Ovary (tissue), 7 donors: ENCODE measurements at regions not wholly inside any gene's neighbourhood (a gene's known extent, or its start where the extent isn't known, plus 50 kb on each side); places are given as distances from the start of the nearest gene placed in this dataset.

ENCODE experiments used
- DNase-seq, 5 donors: peaks; one replicate each; pipeline ENCODE4 v3.0.0-alpha.2; 2019 to 2020
- H3K27ac ChIP-seq, 2 donors: fragments of 200-600 bp; one replicate each; pipeline versions ENCODE4 v1.5.1 to v1.8.0; 2019 to 2022
- H3K27me3 ChIP-seq: fragments of 200-600 bp; one replicate; pipeline ENCODE4 v1.8.0; 2022
- H3K36me3 ChIP-seq: fragments of 200-600 bp; sonication (generic); one replicate; pipeline ENCODE4 v1.5.1; 2019
- H3K4me1 ChIP-seq: one replicate; pipeline ENCODE4 v1.8.1; 2013; ENCODE audit warnings: mild to moderate bottlenecking, moderate library complexity; ENCODE audit not compliant: insufficient read depth
- H3K4me3 ChIP-seq: fragments of 200-600 bp; sonication (generic); one replicate; pipeline ENCODE4 v1.5.1; 2017
- H3K9me3 ChIP-seq, 2 donors: fragments of 200-600 bp in 1 of 2; sonication (generic) in 1 of 2; one replicate each; pipeline versions ENCODE4 v1.5.1 to v1.8.1; 2013 to 2019; ENCODE audit warnings: mild to moderate bottlenecking in 1 of 2, moderate library complexity in 1 of 2
- CTCF ChIP-seq, 3 donors: fragments of 450-650 bp in 2 of 3; fragments of 200-600 bp in 1 of 3; IDR thresholded peaks; one replicate each; pipeline versions ENCODE4 v1.5.1 to v1.8.0; 2016 to 2022; ENCODE audit warnings: antibody characterized with exemption in 3 of 3, mild to moderate bottlenecking in 1 of 3
- EP300 ChIP-seq: sonication (generic); formaldehyde crosslinking; IDR thresholded peaks from one replicate; pipeline ENCODE4 v1.6.1; 2017; ENCODE audit warnings: antibody characterized with exemption
- POLR2A ChIP-seq: fragments of 450-650 bp; IDR thresholded peaks from one replicate; pipeline ENCODE4 v1.6.1; 2017; ENCODE audit warnings: antibody characterized with exemption, mild to moderate bottlenecking, moderate library complexity
- WGBS, 3 donors: extraction: QIAGEN DNeasy Blood & Tissue Kit in 1 of 3; methylation state at CpG; one replicate each; pipeline versions ENCODE4 v1.1.5 to v1.1.7; 2013 to 2017; 5-methylcytosine and 5-hydroxymethylcytosine counted together
- intact Hi-C, 4 donors: fragments of 100-400 bp; cut with DNase I; formaldehyde crosslinking; loops; one replicate each; pipeline versions ENCODE4 v1.11.0 to v1.15.1; 2022 to 2023
- donor health status: DM: no; HTN: no; CAD: no; lungs with moderate emphysema.
- donor health status: DM: no; HTN: no; CAD: no.
- donor health status: Bipolar disorder and iron deficiency.
- donor health status: DM: no; HTN: no; CAD: no.
- donor health status: DM: yes; HTN: yes; CAD: no.

- intact Hi-C loops, result no loop called here
- H3K9me3 ChIP-seq, result no peaks in the 10 kb centered on the region
- no peak for DNase-seq
- no peaks in the 10 kb centered on the region for H3K27me3 ChIP-seq
- no peaks in the 10 kb centered on the region for H3K36me3 ChIP-seq
- H3K4me3 ChIP-seq, result no peak overlapping the region
- no peak overlapping the region for H3K27ac ChIP-seq
- no peaks in the 10 kb centered on the region for H3K4me1 ChIP-seq
- TF ChIP-seq CTCF (IDR thresholded peaks at IDR 0.05), result no peak
- no peak for TF ChIP-seq EP300
- TF ChIP-seq POLR2A, result no peak
- WGBS, 3 donors, result 93 to 95% (median 94%) methylated on average over 6 of the region's 6 CpGs
Measured at GRCh38 chr5:98158440-98158839, 615.0 kb upstream of the RGMB start.

- H3K27me3 ChIP-seq, result peaks cover 3% of the 10 kb centered on the region
- no peak overlapping the region for H3K4me3 ChIP-seq
- H3K27ac ChIP-seq, result no peak overlapping the region
- no peaks in the 10 kb centered on the region for H3K36me3 ChIP-seq
- DNase-seq, result no peak
- WGBS, 3 donors, result 63 to 73% (median 71%) methylated on average over 4 of the region's 4 CpGs
- intact Hi-C loops, result no loop called here
- TF ChIP-seq CTCF (IDR thresholded peaks at IDR 0.05), result no peak
- TF ChIP-seq POLR2A, result no peak
- no peak for TF ChIP-seq EP300
- H3K4me1 ChIP-seq, result no peaks in the 10 kb centered on the region
- H3K9me3 ChIP-seq, result no peaks in the 10 kb centered on the region
Measured at GRCh38 chr5:98163796-98164493, 609.5 kb upstream of the RGMB start.

GRCh38 chr5:98168871-98169270 is 604.6 kb upstream of the RGMB start:
- intact Hi-C loops, result no loop called here
- 59 to 74% (median 71%) methylated on average over 2 of the region's 2 CpGs for WGBS, 3 donors
- TF ChIP-seq EP300, result no peak
- no peak for TF ChIP-seq CTCF (IDR thresholded peaks at IDR 0.05)
- TF ChIP-seq POLR2A, result no peak
- peaks cover 3% of the 10 kb centered on the region for H3K27me3 ChIP-seq
- no peaks in the 10 kb centered on the region for H3K4me1 ChIP-seq
- H3K4me3 ChIP-seq, result no peak overlapping the region
- DNase-seq, result no peak
- H3K9me3 ChIP-seq, result no peaks in the 10 kb centered on the region
- no peaks in the 10 kb centered on the region for H3K36me3 ChIP-seq
- no peak overlapping the region for H3K27ac ChIP-seq

GRCh38 chr5:98170994-98171393 is 602.5 kb upstream of the RGMB start:
- no peak for DNase-seq
- WGBS, 3 donors, result 62 to 70% (median 65%) methylated on average over 5 of the region's 5 CpGs
- no peak overlapping the region for H3K4me3 ChIP-seq

More at GRCh38 chr5:98170994-98171393, 602.5 kb upstream of the RGMB start:
- Histone ChIP-seq H3K27ac (no peak overlapping the region), H3K4me1 (no peaks in the 10 kb centered on the region), H3K9me3 (no peaks in the 10 kb centered on the region), H3K36me3 (no peaks in the 10 kb centered on the region), H3K27me3 (peaks cover 3% of the 10 kb centered on the region)
- TF ChIP-seq EP300 (no peak), CTCF (IDR thresholded peaks at IDR 0.05) (no peak), POLR2A (no peak)
- intact Hi-C loops, result no loop called here
